IMR-90 (cell line): ENCODE measurements at regions not wholly inside any gene's neighbourhood (a gene's known extent, or its start where the extent isn't known, plus 50 kb on each side); places are given as distances from the start of the nearest gene placed in this dataset.

Experiments used
- ATAC-seq: fragments of 200-7000 bp; cut with Tn5 transposase; 2 replicates; pipeline ENCODE4 v1.9.1; 2020; ENCODE audit warnings: low read depth, mild to moderate bottlenecking, moderate library complexity
- BruUV-seq: library from RNA; stranded (reverse); fragments of 400-500 nt; replicated peaks from 2 replicates; lab custom pipeline; 2021; lab: Mats Ljungman, UMichigan
- CTCF ChIA-PET: fragments of 300-600 bp; formaldehyde crosslinking; extraction: SDS; loops from one replicate; lab custom pipeline; 2021; ENCODE audit warnings: antibody characterized with exemption; lab: Yijun Ruan, JAX
- POLR2A ChIA-PET: fragments of 300-600 bp; sonication (Branson Sonifier 250); formaldehyde crosslinking; loops from one replicate; lab custom pipeline; 2022; ENCODE audit warnings: antibody characterized with exemption; ENCODE audit not compliant: unreplicated experiment; lab: Charles Lee
- DNase-seq: peaks from one replicate; pipeline ENCODE4 v3.0.0; 2013
- H2AFZ ChIP-seq: replicated peaks from 2 replicates; pipeline ENCODE3; 2013; ENCODE audit warnings: low read length, mild to moderate bottlenecking; ENCODE audit not compliant: poor library complexity
- H2AK5ac ChIP-seq: 2 replicates; pipeline ENCODE4 v1.6.1; 2013; ENCODE audit warnings: low read depth, low read length, inconsistent platforms
- H2AK9ac ChIP-seq: replicated peaks from 2 replicates; pipeline ENCODE3; 2013; ENCODE audit warnings: mild to moderate bottlenecking, low read depth, low read length, moderate library complexity; ENCODE audit not compliant: poor library complexity
- H2BK120ac ChIP-seq: 2 replicates; pipeline ENCODE4 v1.6.1; 2013; ENCODE audit warnings: low read depth, low read length, inconsistent platforms
- H2BK15ac ChIP-seq: 3 replicates; pipeline ENCODE4 v1.6.1; 2013; ENCODE audit warnings: low read depth, low read length, inconsistent platforms
- H2BK20ac ChIP-seq: 2 replicates; pipeline ENCODE4 v1.6.1; 2013; ENCODE audit warnings: low read depth, mild to moderate bottlenecking, inconsistent platforms, low read length, moderate library complexity
- H2BK5ac ChIP-seq: 2 replicates; pipeline ENCODE4 v1.6.1; 2013; ENCODE audit warnings: mild to moderate bottlenecking, low read depth, low read length, inconsistent platforms; ENCODE audit not compliant: poor library complexity, severe bottlenecking
- H3K14ac ChIP-seq: replicated peaks from 2 replicates; pipeline ENCODE4 v1.6.1; 2013; ENCODE audit warnings: low read depth, low read length, inconsistent platforms
- H3K18ac ChIP-seq: 2 replicates; pipeline ENCODE4 v1.6.1; 2013; ENCODE audit warnings: low read depth, low read length, control low read depth
- H3K23ac ChIP-seq: 2 replicates; pipeline ENCODE4 v1.6.1; 2013; ENCODE audit warnings: low read depth, low read length, inconsistent platforms
- H3K27ac ChIP-seq: 2 replicates; pipeline ENCODE4 v1.5.1; 2013; ENCODE audit warnings: mild to moderate bottlenecking, control low read depth, low read length; ENCODE audit not compliant: insufficient read depth
- H3K27me3 ChIP-seq: 2 replicates; pipeline ENCODE4 v1.6.1; 2013; ENCODE audit warnings: low read length; ENCODE audit not compliant: control insufficient read depth, insufficient read depth
- H3K36me3 ChIP-seq: 2 replicates; pipeline ENCODE4 v1.6.1; 2013; ENCODE audit warnings: low read length, mixed read lengths; ENCODE audit not compliant: control insufficient read depth, insufficient read depth
- H3K4ac ChIP-seq: 2 replicates; pipeline ENCODE4 v1.6.1; 2013; ENCODE audit warnings: low read depth, low read length, inconsistent platforms
- H3K4me1 ChIP-seq: 2 replicates; pipeline ENCODE4 v1.6.1; 2013; ENCODE audit warnings: low read length, mixed read lengths; ENCODE audit not compliant: control insufficient read depth, insufficient read depth
- H3K4me2 ChIP-seq: 2 replicates; pipeline ENCODE4 v1.6.1; 2013; ENCODE audit warnings: low read depth, mild to moderate bottlenecking, control low read depth, low read length, moderate library complexity
- H3K4me3 ChIP-seq: 2 replicates; pipeline ENCODE4 v1.5.1; 2013; ENCODE audit warnings: low read depth, mild to moderate bottlenecking, control low read depth, low read length, moderate library complexity; ENCODE audit not compliant: insufficient read depth
- H3K56ac ChIP-seq: 2 replicates; pipeline ENCODE4 v1.6.1; 2013; ENCODE audit warnings: low read length, inconsistent platforms; ENCODE audit not compliant: insufficient read depth; ENCODE audit errors: extremely low read depth
- H3K79me1 ChIP-seq, 2 experiments: 2 replicates each; pipeline ENCODE4 v1.6.1; 2013; ENCODE audit warnings: low read length in 2 of 2, inconsistent platforms in 1 of 2, low read depth in 1 of 2
- H3K9ac ChIP-seq: 2 replicates; pipeline ENCODE4 v1.6.1; 2013; ENCODE audit warnings: low read depth, low read length, control low read depth
- H3K9me1 ChIP-seq: 2 replicates; pipeline ENCODE4 v1.6.1; 2013; ENCODE audit warnings: low read length, inconsistent platforms; ENCODE audit not compliant: insufficient read depth
- H3K9me3 ChIP-seq: 2 replicates; pipeline ENCODE4 v1.6.1; 2013; ENCODE audit warnings: low read length; ENCODE audit not compliant: control insufficient read depth, insufficient read depth
- H4K20me1 ChIP-seq: 2 replicates; pipeline ENCODE4 v1.6.1; 2013; ENCODE audit warnings: low read length, inconsistent platforms; ENCODE audit not compliant: insufficient read depth
- H4K5ac ChIP-seq: 2 replicates; pipeline ENCODE4 v1.6.1; 2013; ENCODE audit warnings: mild to moderate bottlenecking, low read depth, low read length, control low read depth
- H4K8ac ChIP-seq, 2 experiments: 2 replicates each; pipeline ENCODE4 v1.6.1; 2013; ENCODE audit warnings: low read depth in 2 of 2, low read length in 2 of 2, control low read depth in 1 of 2, inconsistent platforms in 1 of 2
- H4K91ac ChIP-seq: 2 replicates; pipeline ENCODE4 v1.6.1; 2013; ENCODE audit warnings: low read depth, low read length, inconsistent platforms; ENCODE audit not compliant: insufficient read depth
- BHLHE40 ChIP-seq: fragments of 150-350 bp; IDR thresholded peaks from 2 replicates; pipeline ENCODE4 v1.6.1; 2016; ENCODE audit warnings: mild to moderate bottlenecking, low read depth, low read length
- CEBPB ChIP-seq: IDR thresholded peaks from 2 replicates; pipeline ENCODE4 v1.6.1; 2012; ENCODE audit warnings: low read depth, low read length, improper control_type of control experiment
- CHD1 ChIP-seq: IDR thresholded peaks from 2 replicates; pipeline ENCODE4 v1.6.1; 2012; ENCODE audit warnings: low read depth, low read length, improper control_type of control experiment
- FOS ChIP-seq: fragments of 150-350 bp; IDR thresholded peaks from 2 replicates; pipeline ENCODE4 v1.6.1; 2016; ENCODE audit warnings: low read depth, low read length
- MAFK ChIP-seq: IDR thresholded peaks from 2 replicates; pipeline ENCODE4 v1.6.1; 2012; ENCODE audit warnings: low read depth, low read length, improper control_type of control experiment
- MAZ ChIP-seq: IDR thresholded peaks from 2 replicates; pipeline ENCODE4 v1.6.1; 2012; ENCODE audit warnings: low read depth, mild to moderate bottlenecking, low read length, improper control_type of control experiment, moderate library complexity, borderline replicate concordance
- MXI1 ChIP-seq: IDR thresholded peaks from 2 replicates; pipeline ENCODE4 v1.6.1; 2012; ENCODE audit warnings: low read depth, mild to moderate bottlenecking, low read length, moderate library complexity, borderline replicate concordance
- NFE2L2 ChIP-seq: fragments of 150-350 bp; IDR thresholded peaks from 2 replicates; pipeline ENCODE4 v1.6.1; 2016; ENCODE audit warnings: low read depth, mild to moderate bottlenecking, low read length
- POLR2A ChIP-seq: IDR thresholded peaks from 2 replicates; pipeline ENCODE4 v1.6.1; 2012; ENCODE audit warnings: mild to moderate bottlenecking, low read depth, low read length
- RAD21 ChIP-seq: IDR thresholded peaks from 2 replicates; pipeline ENCODE4 v1.6.1; 2012; ENCODE audit warnings: low read length, improper control_type of control experiment
- RCOR1 ChIP-seq: IDR thresholded peaks from 2 replicates; pipeline ENCODE4 v1.6.1; 2012; ENCODE audit warnings: mild to moderate bottlenecking, low read length, improper control_type of control experiment; ENCODE audit not compliant: insufficient replicate concordance
- RFX5 ChIP-seq: IDR thresholded peaks from 2 replicates; pipeline ENCODE4 v1.8.0; 2012; ENCODE audit warnings: low read depth, mild to moderate bottlenecking, low read length, moderate library complexity
- SMC3 ChIP-seq: fragments of 150-350 bp; IDR thresholded peaks from 2 replicates; pipeline ENCODE4 v1.6.1; 2016; ENCODE audit warnings: low read depth, mild to moderate bottlenecking, antibody characterized with exemption, low read length, moderate library complexity
- WGBS, 2 experiments: methylation state at CpG; one replicate each; pipeline versions ENCODE4 v1.1.5 to v1.1.7; 2013; ENCODE audit warnings: missing lambda C conversion rate in 2 of 2; ENCODE audit not compliant: insufficient read length in 1 of 2; ENCODE audit errors: extremely low coverage in 2 of 2; 5-methylcytosine and 5-hydroxymethylcytosine counted together
- dilution Hi-C: fragments of 300-500 bp; cut with HindIII; formaldehyde crosslinking; loops from one replicate; pipeline ENCODE4 v1.14.3; 2018; ENCODE audit warnings: low sequenced_read_pairs; ENCODE audit not compliant: unreplicated experiment
- in situ Hi-C: fragments of 300-500 bp; cut with MboI; formaldehyde crosslinking; loops from 3 replicates; pipeline ENCODE4 v1.14.3; 2019; ENCODE audit warnings: low sequenced_read_pairs, inconsistent platforms, mixed read lengths
- intact Hi-C: fragments of 100-400 bp; cut with micrococcal nuclease; formaldehyde crosslinking; loops from 2 replicates; pipeline ENCODE4 v1.10.0; 2022
- TF ChIP-seq, protein P1 (sequence below): conservative IDR thresholded peaks from 2 replicates; pipeline ENCODE4 v1.5.1; 2012; ENCODE audit warnings: mild to moderate bottlenecking, low read depth, low read length, improper control_type of control experiment
- TF ChIP-seq, protein P2 (sequence below): fragments of 150-350 bp; IDR thresholded peaks from 2 replicates; pipeline ENCODE4 v1.6.1; 2016; ENCODE audit warnings: low read depth, mild to moderate bottlenecking, low read length, moderate library complexity, borderline replicate concordance
- TF ChIP-seq, protein P3 (sequence below): fragments of 150-350 bp; IDR thresholded peaks from 2 replicates; pipeline ENCODE4 v1.6.1; 2017; ENCODE audit warnings: mild to moderate bottlenecking, antibody characterized with exemption, low read length, low read depth

DNA sequence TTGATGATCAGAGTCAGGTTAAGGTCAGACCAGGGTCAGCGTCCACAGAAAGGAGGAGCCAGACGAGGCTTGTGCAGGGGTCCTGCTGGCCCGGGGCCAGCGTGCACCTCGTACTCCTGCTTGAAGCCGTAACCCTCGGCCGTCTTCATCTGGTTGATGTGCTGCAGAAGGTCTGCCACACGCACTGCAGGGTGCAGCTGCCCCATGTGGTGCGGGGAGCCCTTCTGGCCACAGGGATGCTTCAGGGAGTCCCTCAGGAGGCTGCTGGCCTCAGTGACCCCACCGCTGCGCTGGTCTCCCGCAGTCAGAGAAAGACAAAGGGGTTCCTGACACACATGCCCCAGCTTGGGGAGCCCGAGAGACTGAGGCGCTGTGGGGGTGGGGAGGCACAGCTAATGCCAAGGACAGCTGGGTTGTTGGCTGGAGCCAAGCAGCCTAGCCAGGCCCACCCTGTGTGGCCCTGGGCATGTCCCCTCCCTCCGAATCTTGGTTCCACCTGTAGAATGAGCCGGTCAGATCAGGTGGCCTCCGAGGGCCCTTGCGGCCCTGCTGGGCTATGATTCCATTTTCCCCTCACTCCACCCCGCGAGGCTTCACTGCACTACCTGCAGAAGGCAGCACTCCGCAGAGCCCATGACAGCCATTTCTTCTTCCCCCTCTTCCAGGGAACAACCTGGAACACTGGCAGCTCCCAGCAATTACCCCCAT, 251.9 kb downstream of the PTPRU start:
- H3K9me1 ChIP-seq = no peaks in the 10 kb centered on the region
- no peaks in the 10 kb centered on the region for H3K36me3 ChIP-seq
- no peak overlapping the region for H3K9ac ChIP-seq
- no peak overlapping the region for H2AK5ac ChIP-seq
- no peak overlapping the region for H3K56ac ChIP-seq
- no peak overlapping the region for H2AK9ac ChIP-seq
- POLR2A ChIA-PET = no interaction called here
- no peaks in the 10 kb centered on the region for H4K20me1 ChIP-seq
- no peak overlapping the region for H2BK5ac ChIP-seq
- intact Hi-C loops = no loop called here
- no TSS peak for BruUV-seq
- no peak overlapping the region for H3K14ac ChIP-seq
- H3K23ac ChIP-seq = no peak overlapping the region
- H3K27ac ChIP-seq = no peak overlapping the region
- no peak overlapping the region for H3K4ac ChIP-seq
- H4K5ac ChIP-seq = no peak overlapping the region
- no peak overlapping the region for H4K8ac ChIP-seq
- dilution Hi-C loops = no loop called here
- no peaks in the 10 kb centered on the region for H3K9me3 ChIP-seq
- no peaks in the 10 kb centered on the region for H3K4me1 ChIP-seq
- no peak overlapping the region for H2BK20ac ChIP-seq
- WGBS, 2 experiments = 60% methylated on average over 19 of the region's 22 CpGs; no CpG with 5 or more reads in 1 of the 2 experiments
- TF ChIP-seq POLR2A (no peak), MXI1 (no peak), RAD21 (no peak), RCOR1 (no peak), NFE2L2 (no peak), BHLHE40 (no peak), MAFK (no peak), MAZ (no peak), RFX5 (no peak), CHD1 (no peak), CEBPB (no peak), SMC3 (no peak), FOS (no peak)
- TF ChIP-seq, protein P1, sequence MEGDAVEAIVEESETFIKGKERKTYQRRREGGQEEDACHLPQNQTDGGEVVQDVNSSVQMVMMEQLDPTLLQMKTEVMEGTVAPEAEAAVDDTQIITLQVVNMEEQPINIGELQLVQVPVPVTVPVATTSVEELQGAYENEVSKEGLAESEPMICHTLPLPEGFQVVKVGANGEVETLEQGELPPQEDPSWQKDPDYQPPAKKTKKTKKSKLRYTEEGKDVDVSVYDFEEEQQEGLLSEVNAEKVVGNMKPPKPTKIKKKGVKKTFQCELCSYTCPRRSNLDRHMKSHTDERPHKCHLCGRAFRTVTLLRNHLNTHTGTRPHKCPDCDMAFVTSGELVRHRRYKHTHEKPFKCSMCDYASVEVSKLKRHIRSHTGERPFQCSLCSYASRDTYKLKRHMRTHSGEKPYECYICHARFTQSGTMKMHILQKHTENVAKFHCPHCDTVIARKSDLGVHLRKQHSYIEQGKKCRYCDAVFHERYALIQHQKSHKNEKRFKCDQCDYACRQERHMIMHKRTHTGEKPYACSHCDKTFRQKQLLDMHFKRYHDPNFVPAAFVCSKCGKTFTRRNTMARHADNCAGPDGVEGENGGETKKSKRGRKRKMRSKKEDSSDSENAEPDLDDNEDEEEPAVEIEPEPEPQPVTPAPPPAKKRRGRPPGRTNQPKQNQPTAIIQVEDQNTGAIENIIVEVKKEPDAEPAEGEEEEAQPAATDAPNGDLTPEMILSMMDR = no peak
- TF ChIP-seq, protein P2, sequence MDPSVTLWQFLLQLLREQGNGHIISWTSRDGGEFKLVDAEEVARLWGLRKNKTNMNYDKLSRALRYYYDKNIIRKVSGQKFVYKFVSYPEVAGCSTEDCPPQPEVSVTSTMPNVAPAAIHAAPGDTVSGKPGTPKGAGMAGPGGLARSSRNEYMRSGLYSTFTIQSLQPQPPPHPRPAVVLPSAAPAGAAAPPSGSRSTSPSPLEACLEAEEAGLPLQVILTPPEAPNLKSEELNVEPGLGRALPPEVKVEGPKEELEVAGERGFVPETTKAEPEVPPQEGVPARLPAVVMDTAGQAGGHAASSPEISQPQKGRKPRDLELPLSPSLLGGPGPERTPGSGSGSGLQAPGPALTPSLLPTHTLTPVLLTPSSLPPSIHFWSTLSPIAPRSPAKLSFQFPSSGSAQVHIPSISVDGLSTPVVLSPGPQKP = no peak
- TF ChIP-seq, protein P3, sequence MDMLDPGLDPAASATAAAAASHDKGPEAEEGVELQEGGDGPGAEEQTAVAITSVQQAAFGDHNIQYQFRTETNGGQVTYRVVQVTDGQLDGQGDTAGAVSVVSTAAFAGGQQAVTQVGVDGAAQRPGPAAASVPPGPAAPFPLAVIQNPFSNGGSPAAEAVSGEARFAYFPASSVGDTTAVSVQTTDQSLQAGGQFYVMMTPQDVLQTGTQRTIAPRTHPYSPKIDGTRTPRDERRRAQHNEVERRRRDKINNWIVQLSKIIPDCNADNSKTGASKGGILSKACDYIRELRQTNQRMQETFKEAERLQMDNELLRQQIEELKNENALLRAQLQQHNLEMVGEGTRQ = no peak
- no peak overlapping the region for H3K4me3 ChIP-seq
- CTCF ChIA-PET = no interaction called here
- DNase-seq (no peak), ATAC-seq (no peak)
- no peak overlapping the region for H3K4me2 ChIP-seq
- no peak overlapping the region for H2BK15ac ChIP-seq
- no peaks in the 10 kb centered on the region; the same call in 1 of the 2 replicates for H3K27me3 ChIP-seq
- no peak overlapping the region for H4K91ac ChIP-seq
- in situ Hi-C loops = no loop called here
- no peak overlapping the region for H2BK120ac ChIP-seq
- H2AFZ ChIP-seq = no peak overlapping the region
- no peaks in the 10 kb centered on the region for H3K79me1 ChIP-seq
- no peak overlapping the region for H3K18ac ChIP-seq
